Keratinocyte (primary cell): ENCODE measurements at regions not wholly inside any gene's neighbourhood (a gene's known extent, or its start where the extent isn't known, plus 50 kb on each side); places are given as distances from the start of the nearest gene placed in this dataset.

ENCODE experiments used
- DNase-seq: peaks from one replicate; pipeline ENCODE4 v3.0.0-alpha.2; 2011; ENCODE audit warnings: low read depth, missing footprints, low spot score
- FAIRE-seq: peaks from 2 replicates; lab custom pipeline; 2011; peaks lifted over from hg19 to GRCh38; lab: Jason Lieb, UNC
- H2AFZ ChIP-seq: 2 replicates; pipeline ENCODE4 v1.6.0; 2012; ENCODE audit warnings: low read length, control low read depth, inconsistent platforms; ENCODE audit not compliant: control insufficient read depth
- H3K27ac ChIP-seq: 2 replicates; pipeline ENCODE4 v1.5.1; 2011; ENCODE audit warnings: low read length; ENCODE audit not compliant: control insufficient read depth, insufficient read depth
- H3K27me3 ChIP-seq: 3 replicates; pipeline ENCODE4 v1.6.0; 2011; ENCODE audit warnings: low read length; ENCODE audit not compliant: control insufficient read depth, insufficient read depth; ENCODE audit errors: extremely low read depth
- H3K36me3 ChIP-seq, 2 experiments: 2 replicates in 1 of 2; 3 replicates in 1 of 2; pipeline ENCODE4 v1.5.1; 2011; ENCODE audit warnings: low read length in 2 of 2, mild to moderate bottlenecking in 1 of 2; ENCODE audit not compliant: control insufficient read depth in 2 of 2, insufficient read depth in 2 of 2; ENCODE audit errors: extremely low read depth in 1 of 2
- H3K4me1 ChIP-seq: 3 replicates; pipeline ENCODE4 v1.5.1; 2011; ENCODE audit warnings: low read length; ENCODE audit not compliant: control insufficient read depth, insufficient read depth; ENCODE audit errors: extremely low read depth
- H3K4me2 ChIP-seq: 3 replicates; pipeline ENCODE4 v1.6.0; 2011; ENCODE audit warnings: low read depth, low read length; ENCODE audit not compliant: control insufficient read depth, insufficient read depth; ENCODE audit errors: extremely low read depth
- H3K4me3 ChIP-seq, 3 experiments: fragments of 200-600 bp in 1 of 3; sonication (generic) in 1 of 3; 2 replicates in 2 of 3; 3 replicates in 1 of 3; pipeline ENCODE4 v1.5.1; 2011 to 2016; ENCODE audit warnings: low read length in 3 of 3, mild to moderate bottlenecking in 3 of 3, control low read depth in 2 of 3, inconsistent platforms in 1 of 3, low read depth in 1 of 3, mixed read lengths in 1 of 3, mixed run types in 1 of 3, moderate library complexity in 1 of 3; ENCODE audit not compliant: control insufficient read depth in 2 of 3, insufficient read depth in 2 of 3; ENCODE audit errors: extremely low read depth in 1 of 3
- H3K79me2 ChIP-seq: 2 replicates; pipeline ENCODE4 v1.6.0; 2012; ENCODE audit warnings: low read length; ENCODE audit not compliant: control insufficient read depth, insufficient read depth
- H3K9ac ChIP-seq: 3 replicates; pipeline ENCODE4 v1.6.0; 2011; ENCODE audit warnings: low read length; ENCODE audit not compliant: control insufficient read depth, insufficient read depth; ENCODE audit errors: extremely low read depth
- H3K9me1 ChIP-seq: 3 replicates; pipeline ENCODE4 v1.6.0; 2011; ENCODE audit warnings: low read length; ENCODE audit not compliant: control insufficient read depth, insufficient read depth; ENCODE audit errors: extremely low read depth
- H3K9me3 ChIP-seq: 2 replicates; pipeline ENCODE4 v1.5.1; 2012; ENCODE audit warnings: low read depth, low read length; ENCODE audit not compliant: control insufficient read depth
- H4K20me1 ChIP-seq: 3 replicates; pipeline ENCODE4 v1.6.0; 2011; ENCODE audit warnings: low read length; ENCODE audit not compliant: control insufficient read depth, insufficient read depth; ENCODE audit errors: extremely low read depth
- CTCF ChIP-seq, 3 experiments: IDR thresholded peaks in 1 of 3; conservative IDR thresholded peaks in 1 of 3; optimal IDR thresholded peaks in 1 of 3; 2 replicates in 2 of 3; 3 replicates in 1 of 3; pipeline versions ENCODE3 to v1.5.1; 2011; ENCODE audit warnings: low read length in 3 of 3, mild to moderate bottlenecking in 3 of 3, moderate library complexity in 2 of 3, control low read depth in 1 of 3, inconsistent platforms in 1 of 3; ENCODE audit not compliant: insufficient read depth in 2 of 3; ENCODE audit errors: extremely low read depth in 1 of 3
- EZH2 ChIP-seq: IDR thresholded peaks from one replicate; pipeline ENCODE4 v1.6.1; 2012; ENCODE audit warnings: inconsistent platforms, mild to moderate bottlenecking, low read length, moderate library complexity
- dilution Hi-C: fragments of 300-500 bp; cut with MboI; formaldehyde crosslinking; loops from one replicate; pipeline ENCODE4 v1.7.0; 2020; ENCODE audit warnings: low sequenced_read_pairs; ENCODE audit not compliant: extremely low pct_ligation_motif_present

GRCh38 chr12:115191342-115191741, 507.4 kb upstream of the TBX3 start:
- H4K20me1 ChIP-seq: no peaks in the 10 kb centered on the region
- no peak overlapping the region for H3K4me3 ChIP-seq
- H3K9me3 ChIP-seq: no peaks in the 10 kb centered on the region
- no peak overlapping the region for H3K4me2 ChIP-seq
- H3K4me1 ChIP-seq: no peaks in the 10 kb centered on the region
- FAIRE-seq (no peak), DNase-seq (no peak)
- dilution Hi-C loops: no loop called here
- H3K79me2 ChIP-seq: no peaks in the 10 kb centered on the region
- no peaks in the 10 kb centered on the region for H3K27me3 ChIP-seq
- H3K9ac ChIP-seq: no peak overlapping the region
- no peak for TF ChIP-seq CTCF (optimal IDR thresholded peaks at IDR 0.05 in 1 of 3, IDR thresholded peaks at IDR 0.05 in 1 of 3, conservative IDR thresholded peaks at IDR 0.05 in 1 of 3; ENCODE audit: extremely low read depth in 1 of 3, insufficient read depth in 2 of 3, low read length in 3 of 3)
- TF ChIP-seq EZH2: no peak
- no peaks in the 10 kb centered on the region for H3K9me1 ChIP-seq
- H2AFZ ChIP-seq: no peak overlapping the region
- no peak overlapping the region for H3K27ac ChIP-seq
- no peaks in the 10 kb centered on the region for H3K36me3 ChIP-seq

- Histone ChIP-seq H4K20me1 (no peaks in the 10 kb centered on the region), H3K4me1 (no peaks in the 10 kb centered on the region), H3K27ac (no peak overlapping the region), H2AFZ (no peak overlapping the region), H3K36me3 (no peaks in the 10 kb centered on the region), H3K4me2 (no peak overlapping the region), H3K9me3 (no peaks in the 10 kb centered on the region), H3K79me2 (no peaks in the 10 kb centered on the region), H3K27me3 (no peaks in the 10 kb centered on the region), H3K9me1 (no peaks in the 10 kb centered on the region), H3K4me3 (no peak overlapping the region), H3K9ac (no peak overlapping the region)
- TF ChIP-seq CTCF (optimal IDR thresholded peaks at IDR 0.05 in 1 of 3, IDR thresholded peaks at IDR 0.05 in 1 of 3, conservative IDR thresholded peaks at IDR 0.05 in 1 of 3; ENCODE audit: extremely low read depth in 1 of 3, insufficient read depth in 2 of 3, low read length in 3 of 3) (no peak), EZH2 (no peak)
- DNase-seq: no peak
- FAIRE-seq: no peak
- dilution Hi-C loops: no loop called here
Observed at GRCh38 chr12:115190010-115190770, 506.2 kb upstream of the TBX3 start.
